Skin epidermis (tissue), 12 donors: ENCODE measurements at regions not wholly inside any gene's neighbourhood (a gene's known extent, or its start where the extent isn't known, plus 50 kb on each side); places are given as distances from the start of the nearest gene placed in this dataset.
A peak's percentile ranks its signal among the peaks of the same experiment; 100 is the strongest.
"Not testable (repeated sequence)": the region's sequence is repeated elsewhere in the genome, so short reads cannot be mapped to it uniquely, and the experiment has no call there.

Experiments
- H3K27ac ChIP-seq, 21 experiments: fragments of 200-600 bp; sonication (generic) in 11 of 21; one replicate each; pipeline ENCODE4 v1.5.0; 2020; ENCODE audit warnings: mild to moderate bottlenecking in 3 of 21, inconsistent platforms in 2 of 21, moderate library complexity in 2 of 21
- H3K4me3 ChIP-seq, 7 experiments: fragments of 200-600 bp; sonication (generic) in 2 of 7; one replicate each; pipeline ENCODE4 v1.5.0; 2020; ENCODE audit warnings: inconsistent platforms in 2 of 7, mild to moderate bottlenecking in 2 of 7, moderate library complexity in 1 of 7

DNA sequence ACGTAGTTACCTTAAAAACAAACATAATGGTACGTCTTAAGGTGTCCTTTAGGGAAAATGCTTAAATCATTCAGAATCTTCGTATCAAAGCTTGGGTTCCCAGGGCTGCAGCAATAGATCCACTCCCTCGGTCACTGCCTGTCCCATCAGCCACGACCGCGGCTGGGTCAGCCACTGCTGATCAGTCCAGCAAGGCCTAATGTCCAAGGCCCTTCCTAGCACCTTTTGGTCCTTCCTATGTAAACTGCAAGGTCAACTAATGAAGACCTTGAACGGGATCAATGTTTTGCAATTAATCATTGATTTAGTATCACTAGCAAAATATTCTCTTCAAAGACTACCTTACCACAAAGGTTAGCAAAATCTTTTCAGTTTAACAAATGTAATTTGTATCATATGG lies 122.2 kb upstream of the IGF1R start:
- no peak overlapping the region for H3K27ac ChIP-seq

GRCh38 chr15:98528046-98528725 lies 120.2 kb upstream of the IGF1R start:
- Histone ChIP-seq H3K27ac (no peak overlapping the region), H3K4me3 (no peak overlapping the region)

More for the DNA sequence above, 122.2 kb upstream of the IGF1R start:
- no peak overlapping the region for H3K4me3 ChIP-seq

- no peak overlapping the region for H3K4me3 ChIP-seq
Observed at GRCh38 chr15:98529205-98530145, 118.9 kb upstream of the IGF1R start.

DNA sequence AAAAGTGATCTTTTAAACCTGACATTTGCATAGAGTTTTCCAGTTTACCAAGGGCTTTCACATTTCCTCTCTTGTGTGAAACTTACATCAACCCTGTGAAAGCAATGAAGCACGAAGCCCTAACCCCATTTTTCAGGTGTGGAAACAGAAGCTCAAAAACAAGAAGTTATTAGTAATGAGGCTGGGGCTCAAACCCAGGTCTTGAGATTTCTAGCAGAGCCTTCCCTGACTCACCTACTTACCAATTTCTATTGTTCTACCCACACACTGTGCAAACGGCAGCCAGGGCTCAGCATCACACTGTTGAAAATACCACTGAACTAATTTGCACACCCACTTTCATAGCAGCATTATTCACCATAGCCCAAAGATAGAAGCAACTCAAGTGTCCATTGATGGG lies 117.8 kb upstream of the IGF1R start:
- Histone ChIP-seq H3K27ac (no peak overlapping the region), H3K4me3 (no peak overlapping the region)

More at GRCh38 chr15:98529205-98530145, 118.9 kb upstream of the IGF1R start:
- no peak overlapping the region for H3K27ac ChIP-seq

- H3K4me3 ChIP-seq: no peak overlapping the region
- no peak overlapping the region for H3K27ac ChIP-seq
Observed at GRCh38 chr15:98532063-98532462, 116.3 kb upstream of the IGF1R start.

DNA sequence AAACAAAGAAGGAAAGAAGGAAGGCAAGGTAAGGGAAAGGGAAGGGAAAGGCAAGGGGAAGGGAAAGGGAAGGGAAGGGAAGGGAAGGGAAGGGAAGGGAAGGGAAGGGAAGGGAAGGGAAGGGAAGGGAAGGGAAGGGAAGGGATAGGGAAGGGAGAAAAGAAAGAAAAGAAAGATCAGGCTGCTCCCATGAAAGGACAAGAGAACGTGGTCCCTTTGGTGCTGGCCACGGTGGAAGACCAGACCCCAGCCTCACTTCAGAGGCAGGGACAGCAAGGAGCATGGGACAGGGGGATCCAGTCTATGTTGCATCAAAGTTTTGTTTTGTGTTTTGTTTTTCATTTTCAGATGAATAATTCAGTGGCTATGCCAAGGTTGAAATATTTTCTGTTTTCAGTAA lies 111.4 kb upstream of the IGF1R start:
- Histone ChIP-seq H3K4me3 (no peak overlapping the region), H3K27ac (no peak overlapping the region)

- no peak overlapping the region for H3K4me3 ChIP-seq
- H3K27ac ChIP-seq: no peak overlapping the region
Observed at GRCh38 chr15:98537516-98538060, 110.8 kb upstream of the IGF1R start.

DNA sequence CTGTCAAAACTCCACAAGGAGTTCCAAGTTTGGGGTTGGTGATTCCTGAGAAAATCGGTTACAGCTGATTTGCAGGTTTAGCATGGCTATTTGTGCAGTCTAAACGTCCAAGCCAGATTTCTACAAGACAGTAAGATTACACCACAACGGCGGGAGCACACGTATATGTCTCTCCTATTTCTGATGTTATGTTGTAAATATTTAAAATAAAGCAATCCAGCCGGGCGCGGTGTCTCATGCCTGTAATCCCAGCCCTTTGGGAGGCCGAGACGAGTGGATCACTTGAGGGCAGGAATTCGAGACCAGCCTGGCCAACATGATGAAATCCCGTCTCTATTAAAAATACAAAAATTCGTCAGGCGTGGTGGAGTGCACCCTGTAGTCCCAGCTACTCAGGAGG lies 106.8 kb upstream of the IGF1R start:
- Histone ChIP-seq H3K4me3 (no peak overlapping the region), H3K27ac (no peak overlapping the region)

DNA sequence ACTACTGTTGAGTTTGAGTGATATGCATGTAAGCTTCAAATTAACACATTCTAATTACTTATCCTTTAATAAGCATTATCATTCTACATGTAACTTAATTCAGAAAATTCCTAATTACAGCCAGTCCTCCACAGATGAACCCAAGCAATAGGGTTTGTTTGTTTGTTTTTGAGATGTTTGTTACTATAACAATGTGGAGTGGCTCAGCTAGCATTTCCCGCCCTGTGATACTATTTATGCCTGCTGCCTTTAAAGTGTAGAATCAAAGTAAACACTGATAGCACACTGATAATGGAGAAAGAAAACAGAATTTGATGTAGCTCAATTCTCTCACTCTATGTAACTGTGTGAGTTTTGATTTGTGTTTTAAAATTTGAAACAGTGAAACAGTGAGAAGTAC lies 105.1 kb upstream of the IGF1R start:
- Histone ChIP-seq H3K27ac (no peak overlapping the region), H3K4me3 (no peak overlapping the region)

DNA sequence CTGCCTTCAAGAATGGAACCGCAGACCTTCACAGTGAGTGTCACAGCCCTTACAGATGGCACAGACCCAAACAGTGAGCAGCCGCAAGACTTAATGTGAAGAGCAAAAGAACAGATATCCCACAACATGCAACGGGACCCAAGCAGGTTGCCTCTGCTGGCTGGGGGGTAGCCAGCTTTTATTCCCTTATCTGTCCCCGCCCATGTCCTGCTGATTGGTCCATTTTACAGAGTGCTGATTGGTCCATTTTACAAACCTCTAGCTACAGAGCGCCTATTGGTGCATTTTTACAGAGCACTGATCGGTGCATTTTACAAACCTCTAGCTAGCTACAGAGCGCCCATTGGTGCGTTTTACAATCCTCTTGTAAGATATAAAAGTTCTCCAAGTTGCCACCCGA lies 102.0 kb upstream of the IGF1R start:
- Histone ChIP-seq H3K27ac (no peak overlapping the region), H3K4me3 (no peak overlapping the region)

DNA sequence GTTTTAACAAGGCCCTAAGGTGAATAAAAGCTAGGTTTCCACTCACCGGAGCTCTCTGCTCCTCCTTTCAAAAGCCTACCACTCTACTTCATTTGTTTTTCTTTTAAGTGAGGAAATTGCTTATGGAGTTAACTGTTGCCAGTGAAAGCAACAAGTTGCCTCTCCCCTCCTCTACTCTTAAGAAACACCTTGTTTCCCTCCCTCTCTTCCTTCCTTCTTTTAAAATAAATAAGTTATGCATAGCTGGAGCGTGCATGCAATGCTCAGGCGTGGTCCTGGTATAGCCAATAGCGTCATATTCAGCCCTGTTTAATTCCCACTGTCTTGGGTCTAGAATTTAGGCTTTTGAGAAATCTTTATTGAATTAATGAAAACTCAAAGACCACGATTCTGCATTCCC lies 101.1 kb upstream of the IGF1R start:
- H3K4me3 ChIP-seq: peak overlapping the region in 1 of 7 experiments; percentile 27
- H3K27ac ChIP-seq: peak overlapping the region in 8 of 21 experiments; percentile 37 to 92 (median 76)

- peak overlapping the region in 18 of 21 experiments; percentile 9 to 92 (median 74) for H3K27ac ChIP-seq
- peak overlapping the region; percentile 26 to 47 (median 37) for H3K4me3 ChIP-seq
Observed at GRCh38 chr15:98547741-98548138, 100.6 kb upstream of the IGF1R start.

GRCh38 chr15:98548139-98548971 lies 100.0 kb upstream of the IGF1R start:
- H3K27ac ChIP-seq: peak overlapping the region in 20 of 21 experiments; percentile 1 to 92 (median 74)
- peak overlapping the region; percentile 26 to 47 (median 37) for H3K4me3 ChIP-seq

DNA sequence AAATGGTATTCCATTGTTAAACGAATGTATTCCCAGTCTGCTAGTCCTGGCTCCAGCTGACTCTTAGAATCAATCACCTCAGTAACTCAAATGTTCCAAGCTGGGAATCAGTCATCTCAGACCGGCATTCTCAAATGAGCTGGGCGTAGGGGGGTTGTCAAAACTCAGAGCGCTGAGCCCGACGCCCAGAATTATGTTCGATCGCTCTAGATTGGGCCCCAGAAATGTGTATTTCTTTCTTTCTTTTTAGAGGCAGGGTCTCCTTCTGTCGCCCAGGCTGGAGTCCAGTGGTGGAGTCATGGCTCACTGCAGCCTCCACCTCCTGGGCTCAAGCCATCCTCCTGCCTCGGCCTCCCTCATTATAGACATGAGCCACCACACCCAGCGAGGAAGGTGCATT lies 99.3 kb upstream of the IGF1R start:
- peak overlapping the region in 10 of 21 experiments; percentile 56 to 92 (median 74) for H3K27ac ChIP-seq

DNA sequence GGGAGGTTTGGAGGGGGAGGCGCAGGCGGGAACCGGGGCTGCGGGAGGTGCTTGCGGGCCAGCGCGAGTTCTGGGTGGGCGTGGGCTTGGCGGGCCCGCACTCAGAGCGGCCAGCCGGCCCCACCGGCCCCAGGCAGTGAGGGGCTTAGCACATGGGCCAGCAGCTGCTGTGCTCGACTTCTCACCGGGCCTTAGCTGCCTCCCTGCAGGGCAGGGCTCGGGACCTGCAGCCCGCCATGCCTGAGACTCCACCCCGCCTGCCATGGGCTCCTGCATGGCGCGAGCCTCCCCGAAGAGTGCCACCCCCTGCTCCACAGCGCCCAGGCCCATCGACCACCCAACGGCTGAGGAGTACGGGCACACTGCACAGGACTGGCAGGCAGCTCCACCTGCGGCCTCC lies 98.6 kb upstream of the IGF1R start:
- Histone ChIP-seq H3K27ac (no peak overlapping the region), H3K4me3 (no peak overlapping the region)

More for the DNA sequence above, 99.3 kb upstream of the IGF1R start:
- H3K4me3 ChIP-seq: peak overlapping the region in 5 of 7 experiments; percentile 26 to 47 (median 42)

DNA sequence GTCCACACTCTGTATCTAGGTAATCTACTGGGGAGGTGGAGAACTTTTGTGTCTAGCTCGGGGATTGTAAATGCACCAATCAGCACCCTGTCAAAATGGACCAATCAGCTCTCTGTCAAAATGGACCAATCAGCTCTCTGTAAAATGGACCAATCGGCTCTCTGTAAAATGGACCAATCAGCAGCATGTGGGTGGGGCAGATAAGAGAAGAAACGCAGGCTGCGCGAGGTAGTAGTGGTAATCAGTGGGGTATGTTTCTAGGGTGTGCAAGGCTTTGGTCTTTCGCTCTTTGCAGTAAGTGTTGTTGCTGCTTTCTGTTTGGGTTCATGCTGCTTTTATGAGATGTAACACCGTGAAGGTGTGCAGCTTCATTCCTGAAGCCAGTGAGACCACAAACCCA lies 98.0 kb upstream of the IGF1R start:
- H3K27ac ChIP-seq, H3K4me3 ChIP-seq: not testable (repeated sequence)

GRCh38 chr15:98551936-98552562 lies 96.3 kb upstream of the IGF1R start:
- Histone ChIP-seq H3K27ac (no peak overlapping the region), H3K4me3 (no peak overlapping the region)

DNA sequence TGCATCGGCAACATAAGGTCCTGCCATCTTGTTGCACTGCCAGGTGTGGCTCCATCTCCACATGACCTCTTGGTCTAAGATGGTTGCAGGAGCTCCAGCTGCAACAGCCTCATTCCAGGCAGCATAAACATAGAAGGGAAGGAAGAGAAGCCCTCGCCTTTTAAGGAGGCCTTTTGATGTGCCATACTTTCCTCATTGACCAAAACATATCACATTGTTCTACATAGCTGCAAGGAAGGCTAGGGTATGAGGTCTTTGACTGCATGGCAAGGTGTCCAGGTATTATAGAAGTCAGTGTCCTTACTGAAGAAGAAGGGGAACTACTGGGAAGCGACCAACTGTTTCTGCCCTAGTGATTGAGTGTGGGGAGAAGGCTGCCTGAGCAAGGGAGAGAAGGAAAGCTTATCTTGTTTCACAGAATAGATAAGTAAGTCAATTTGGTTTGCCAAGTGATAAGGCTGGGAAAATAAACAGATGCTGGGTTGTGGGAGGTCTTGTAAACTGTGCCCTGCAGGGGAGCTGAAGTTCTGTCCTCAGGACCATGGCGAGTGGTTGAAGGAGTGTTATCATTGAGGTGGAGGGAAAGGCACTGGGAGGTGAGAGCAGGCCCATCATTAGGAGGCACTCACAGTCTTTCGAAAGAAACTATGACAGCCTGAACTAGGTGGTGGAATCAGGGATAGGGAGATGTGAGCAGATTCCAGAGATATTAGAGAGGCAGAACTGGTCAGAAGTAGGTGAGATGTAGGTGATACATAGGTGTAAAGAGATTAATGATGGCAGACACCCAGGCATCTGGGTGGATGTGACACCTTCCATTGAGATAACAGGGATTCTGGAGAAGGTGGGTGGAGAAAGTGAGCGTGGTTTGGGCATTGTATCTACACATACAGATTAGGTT lies 93.8 kb upstream of the IGF1R start:
- Histone ChIP-seq H3K4me3 (no peak overlapping the region), H3K27ac (no peak overlapping the region)
